ENCODE measurements at regions not wholly inside any gene's neighbourhood (a gene's known extent, or its start where the extent isn't known, plus 50 kb on each side); places are given as distances from the start of the nearest gene placed in this dataset.

DNA sequence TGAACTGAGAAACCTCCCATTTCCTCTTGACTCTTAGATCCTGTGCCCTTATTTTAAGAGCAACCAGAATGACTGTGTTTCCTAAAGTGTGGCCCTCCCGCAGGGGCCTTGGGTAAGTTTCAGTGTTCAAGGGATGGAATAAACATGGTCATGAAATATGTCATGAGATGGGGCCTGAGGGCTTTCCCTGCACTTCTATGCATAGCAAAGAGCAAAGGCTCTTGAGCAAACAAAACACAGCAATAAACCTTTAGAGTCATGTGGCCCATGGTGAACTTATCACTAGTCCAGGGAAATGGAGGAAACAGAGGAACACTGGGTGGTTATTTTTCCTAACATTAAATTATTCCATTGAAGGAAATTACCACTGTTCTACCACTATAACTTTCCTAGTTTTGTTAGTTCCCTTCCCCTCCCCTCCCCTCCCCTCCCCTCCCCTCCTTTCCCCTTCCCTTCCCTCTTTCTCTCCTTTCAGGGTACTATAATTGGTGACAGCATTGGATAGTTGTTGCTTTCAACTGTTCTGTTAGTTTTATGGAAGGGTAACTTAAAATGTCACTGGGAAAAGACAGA, 72.4 kb downstream of the CTSL start:
- no peak for DNase-seq
- intact Hi-C loops (cut with DNase I; ENCODE audit: low total_unique reads), result no loop called here

DNA sequence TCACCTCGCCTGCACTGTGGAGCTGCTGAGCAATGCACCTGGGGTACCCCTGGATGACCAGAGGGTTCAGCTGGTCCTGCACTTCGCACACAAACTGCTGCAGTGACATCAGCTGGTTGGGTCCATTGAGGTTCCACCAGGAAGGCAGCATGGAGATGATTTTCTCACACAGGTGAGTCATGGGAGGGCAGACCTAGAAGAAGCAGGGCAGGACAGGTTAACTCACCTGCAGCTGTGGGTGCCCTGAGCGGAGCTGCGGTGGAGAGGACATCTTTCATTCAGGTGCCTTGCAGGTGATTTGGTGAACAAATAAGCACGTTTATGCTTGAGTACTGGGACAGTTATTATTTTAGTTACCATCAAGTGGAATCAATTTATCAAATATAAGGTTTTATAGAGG, 73.6 kb downstream of the CTSL start:
- intact Hi-C loops (cut with DNase I; ENCODE audit: low total_unique reads), result no loop called here
- Histone ChIP-seq H3K27me3 (no peaks in the 10 kb centered on the region), H3K4me3 (no peak overlapping the region), H3K9me3 (no peaks in the 10 kb centered on the region), H3K36me3 (no peaks in the 10 kb centered on the region), H3K4me1 (no peaks in the 10 kb centered on the region), H3K27ac (no peak overlapping the region)
- DNase-seq, result no peak
- TF ChIP-seq, protein P1, sequence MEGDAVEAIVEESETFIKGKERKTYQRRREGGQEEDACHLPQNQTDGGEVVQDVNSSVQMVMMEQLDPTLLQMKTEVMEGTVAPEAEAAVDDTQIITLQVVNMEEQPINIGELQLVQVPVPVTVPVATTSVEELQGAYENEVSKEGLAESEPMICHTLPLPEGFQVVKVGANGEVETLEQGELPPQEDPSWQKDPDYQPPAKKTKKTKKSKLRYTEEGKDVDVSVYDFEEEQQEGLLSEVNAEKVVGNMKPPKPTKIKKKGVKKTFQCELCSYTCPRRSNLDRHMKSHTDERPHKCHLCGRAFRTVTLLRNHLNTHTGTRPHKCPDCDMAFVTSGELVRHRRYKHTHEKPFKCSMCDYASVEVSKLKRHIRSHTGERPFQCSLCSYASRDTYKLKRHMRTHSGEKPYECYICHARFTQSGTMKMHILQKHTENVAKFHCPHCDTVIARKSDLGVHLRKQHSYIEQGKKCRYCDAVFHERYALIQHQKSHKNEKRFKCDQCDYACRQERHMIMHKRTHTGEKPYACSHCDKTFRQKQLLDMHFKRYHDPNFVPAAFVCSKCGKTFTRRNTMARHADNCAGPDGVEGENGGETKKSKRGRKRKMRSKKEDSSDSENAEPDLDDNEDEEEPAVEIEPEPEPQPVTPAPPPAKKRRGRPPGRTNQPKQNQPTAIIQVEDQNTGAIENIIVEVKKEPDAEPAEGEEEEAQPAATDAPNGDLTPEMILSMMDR (IDR thresholded peaks at IDR 0.05), result no peak
- TF ChIP-seq POLR2A (IDR thresholded peaks at IDR 0.05), result no peak

More for the DNA sequence above, 72.4 kb downstream of the CTSL start:
- H3K4me1 ChIP-seq, result no peaks in the 10 kb centered on the region
- no peaks in the 10 kb centered on the region for H3K27me3 ChIP-seq
- no peaks in the 10 kb centered on the region for H3K9me3 ChIP-seq
- H3K36me3 ChIP-seq, result no peaks in the 10 kb centered on the region
- H3K4me3 ChIP-seq, result no peak overlapping the region
- H3K27ac ChIP-seq, result no peak overlapping the region
- TF ChIP-seq, protein P1 (IDR thresholded peaks at IDR 0.05), result no peak
- no peak for TF ChIP-seq POLR2A (IDR thresholded peaks at IDR 0.05)

GRCh38 chr9:87800456-87800855, 74.5 kb downstream of the CTSL start:
- intact Hi-C loops (cut with DNase I; ENCODE audit: low total_unique reads), result no loop called here
- no peaks in the 10 kb centered on the region for H3K9me3 ChIP-seq
- no peak for TF ChIP-seq POLR2A (IDR thresholded peaks at IDR 0.05)
- TF ChIP-seq, protein P1 (IDR thresholded peaks at IDR 0.05), result no peak
- no peaks in the 10 kb centered on the region for H3K4me1 ChIP-seq
- no peaks in the 10 kb centered on the region for H3K36me3 ChIP-seq
- no peak overlapping the region for H3K4me3 ChIP-seq
- no peak overlapping the region for H3K27ac ChIP-seq
- no peaks in the 10 kb centered on the region for H3K27me3 ChIP-seq
- no peak for DNase-seq

DNA sequence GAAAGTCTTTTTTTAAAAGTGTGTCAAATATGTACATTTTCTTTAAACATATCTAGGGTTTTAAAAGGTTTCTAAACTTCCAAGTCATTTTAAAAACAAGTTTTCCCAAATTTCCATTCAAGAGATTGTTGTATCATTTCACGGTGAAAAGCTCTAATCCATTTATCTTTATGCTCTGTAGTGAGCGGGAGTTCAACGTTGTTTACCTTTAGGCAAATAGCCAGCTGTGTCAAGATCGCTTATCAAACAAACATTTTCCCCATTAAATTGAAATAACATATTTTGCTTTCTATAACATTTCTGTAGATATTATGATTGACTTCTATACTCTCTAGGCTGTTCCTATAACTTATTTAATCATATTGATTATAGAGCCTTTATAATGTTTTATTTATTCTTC, 75.1 kb downstream of the CTSL start:
- Histone ChIP-seq H3K27me3 (no peaks in the 10 kb centered on the region), H3K36me3 (no peaks in the 10 kb centered on the region), H3K27ac (no peak overlapping the region), H3K4me1 (no peaks in the 10 kb centered on the region), H3K4me3 (no peak overlapping the region), H3K9me3 (no peaks in the 10 kb centered on the region)
- TF ChIP-seq POLR2A (IDR thresholded peaks at IDR 0.05), result no peak
- TF ChIP-seq, protein P1 (IDR thresholded peaks at IDR 0.05), result no peak
- intact Hi-C loops (cut with DNase I; ENCODE audit: low total_unique reads), result no loop called here
- no peak for DNase-seq

- intact Hi-C loops (cut with DNase I; ENCODE audit: low total_unique reads), result no loop called here
- no peak overlapping the region for H3K4me3 ChIP-seq
- TF ChIP-seq, protein P1 (IDR thresholded peaks at IDR 0.05), result no peak
- no peak for TF ChIP-seq POLR2A (IDR thresholded peaks at IDR 0.05)
- no peak overlapping the region for H3K27ac ChIP-seq
- no peaks in the 10 kb centered on the region for H3K27me3 ChIP-seq
- no peaks in the 10 kb centered on the region for H3K36me3 ChIP-seq
- DNase-seq, result no peak
- no peaks in the 10 kb centered on the region for H3K9me3 ChIP-seq
- H3K4me1 ChIP-seq, result no peaks in the 10 kb centered on the region
These were observed 77.2 kb downstream of the CTSL start for GRCh38 chr9:87803166-87803565.

All from uterus (tissue), 3 donors.